Neuron (in vitro differentiated cells): ENCODE measurements at regions not wholly inside any gene's neighbourhood (a gene's known extent, or its start where the extent isn't known, plus 50 kb on each side); places are given as distances from the start of the nearest gene placed in this dataset.

Experiments
- H2AFZ ChIP-seq: one replicate; pipeline ENCODE4 v1.6.1; 2013; ENCODE audit warnings: low read depth, mild to moderate bottlenecking, inconsistent platforms, low read length, moderate library complexity
- H3K27me3 ChIP-seq: one replicate; pipeline ENCODE4 v1.6.1; 2013; ENCODE audit warnings: low read length; ENCODE audit not compliant: insufficient read depth
- H3K36me3 ChIP-seq: one replicate; pipeline ENCODE4 v1.6.1; 2013; ENCODE audit warnings: low read length; ENCODE audit not compliant: insufficient read depth
- H3K4me1 ChIP-seq: one replicate; pipeline ENCODE4 v1.6.1; 2013; ENCODE audit warnings: low read length; ENCODE audit not compliant: insufficient read depth
- H3K4me3 ChIP-seq: 2 replicates; pipeline ENCODE4 v1.5.1; 2013; ENCODE audit warnings: mild to moderate bottlenecking, low read length, moderate library complexity
- H3K9me3 ChIP-seq: one replicate; pipeline ENCODE4 v1.6.1; 2013; ENCODE audit warnings: low read length

DNA sequence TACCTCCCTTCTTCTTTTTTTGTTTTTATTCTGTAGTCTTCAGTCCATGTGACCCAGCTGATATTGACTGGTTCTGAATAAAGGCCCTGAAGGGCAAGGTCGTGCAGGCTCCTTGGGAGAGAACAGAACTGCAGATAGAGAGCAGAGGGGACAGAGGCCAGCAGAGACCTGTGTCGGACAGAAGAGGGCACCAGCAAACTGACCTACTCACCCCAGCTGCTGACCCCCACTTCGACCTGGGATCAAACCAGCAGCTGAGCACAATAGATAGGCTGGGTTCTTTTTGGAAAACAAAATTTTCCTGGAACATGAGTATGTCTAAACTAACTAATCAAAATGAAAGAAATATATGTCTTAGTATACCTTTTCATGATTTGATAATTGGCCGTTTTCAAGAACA is 695.1 kb downstream of the NR2F1-AS1 start:
- no peaks in the 10 kb centered on the region for H3K36me3 ChIP-seq
- H3K27me3 ChIP-seq, result no peaks in the 10 kb centered on the region
- H3K4me1 ChIP-seq, result peaks cover 56% of the 10 kb centered on the region
- H2AFZ ChIP-seq, result no peak overlapping the region
- H3K9me3 ChIP-seq, result peaks cover 7% of the 10 kb centered on the region
- H3K4me3 ChIP-seq, result no peak overlapping the region

DNA sequence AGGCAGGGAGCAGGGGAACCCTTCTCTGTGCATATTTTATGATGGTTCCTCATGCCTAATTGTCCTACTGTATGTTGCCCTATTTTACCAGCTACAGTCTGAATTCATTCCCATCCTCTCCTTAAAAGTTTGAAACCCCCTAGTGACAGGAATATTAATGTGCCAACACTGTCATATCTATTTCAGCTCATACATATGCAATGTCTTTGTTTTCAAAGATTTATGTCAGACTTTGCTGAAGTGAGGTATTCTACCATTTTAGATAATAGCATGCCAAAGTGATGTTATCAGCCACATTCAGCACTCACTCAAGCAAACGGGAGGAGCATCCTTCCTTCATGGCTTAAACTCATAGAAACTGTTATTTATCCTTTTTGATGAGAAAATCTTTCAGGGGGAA is 696.5 kb downstream of the NR2F1-AS1 start:
- no peaks in the 10 kb centered on the region for H3K36me3 ChIP-seq
- peaks cover 69% of the 10 kb centered on the region for H3K4me1 ChIP-seq
- H2AFZ ChIP-seq, result no peak overlapping the region
- H3K27me3 ChIP-seq, result no peaks in the 10 kb centered on the region
- H3K9me3 ChIP-seq, result peaks cover 3% of the 10 kb centered on the region
- no peak overlapping the region for H3K4me3 ChIP-seq

DNA sequence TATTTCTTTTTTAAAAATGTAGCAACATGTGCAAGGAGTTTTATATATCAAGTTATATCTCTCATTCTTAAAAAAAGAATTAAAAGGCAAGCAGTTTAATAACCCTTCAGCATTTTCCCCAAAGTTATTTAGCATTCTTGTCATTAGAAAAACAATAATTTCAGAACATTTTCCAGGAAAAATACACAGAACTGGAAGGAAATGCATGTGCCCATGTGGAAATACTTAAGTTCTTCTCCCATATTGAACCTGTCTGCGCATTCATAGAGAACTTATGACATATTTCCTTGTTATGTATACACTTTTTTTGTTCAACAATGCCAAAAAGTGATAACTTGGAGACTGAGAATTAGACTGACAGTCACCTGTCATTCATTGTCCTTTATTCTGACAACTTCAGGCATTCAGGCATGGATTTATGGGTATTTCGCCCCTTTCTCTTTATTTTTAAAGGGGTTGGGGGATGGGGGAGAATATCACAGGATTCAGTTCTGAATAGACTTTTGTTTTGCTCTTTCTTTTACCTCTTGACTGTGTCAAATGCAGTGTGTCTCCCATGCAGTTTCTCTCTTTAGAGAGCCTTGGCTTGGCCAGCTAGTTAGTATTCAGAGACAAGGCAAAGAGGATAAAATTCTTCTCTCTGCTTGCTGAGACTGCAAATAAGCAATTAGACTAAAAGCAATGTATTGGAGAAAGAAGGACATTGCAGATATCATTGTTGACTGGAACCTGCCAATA is 701.0 kb downstream of the NR2F1-AS1 start:
- peaks cover 9% of the 10 kb centered on the region for H3K9me3 ChIP-seq
- peaks cover 61% of the 10 kb centered on the region for H3K4me1 ChIP-seq
- H2AFZ ChIP-seq, result peak overlapping the region; percentile 49
- no peak overlapping the region for H3K4me3 ChIP-seq
- H3K27me3 ChIP-seq, result no peaks in the 10 kb centered on the region
- no peaks in the 10 kb centered on the region for H3K36me3 ChIP-seq

DNA sequence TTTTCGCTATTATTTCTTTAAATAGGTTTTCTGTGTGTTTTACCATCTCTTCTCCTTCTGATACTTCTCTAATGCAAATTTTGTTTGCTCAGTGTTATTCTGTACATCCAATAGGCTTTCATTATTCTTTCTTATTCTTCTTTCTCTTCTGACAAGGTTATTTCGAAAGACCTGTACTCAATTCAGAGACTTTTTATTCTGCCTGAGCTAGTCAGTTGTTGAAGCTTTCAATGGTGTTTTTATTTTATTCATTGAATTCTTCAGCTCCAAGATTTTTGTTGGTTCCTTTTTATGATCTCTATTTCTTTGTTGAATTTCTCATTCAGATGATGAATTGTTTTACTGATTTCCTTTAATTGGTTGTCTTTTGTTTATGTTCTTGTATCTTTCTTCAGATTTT is 706.2 kb downstream of the NR2F1-AS1 start:
- no peaks in the 10 kb centered on the region for H3K27me3 ChIP-seq
- peaks cover 11% of the 10 kb centered on the region for H3K9me3 ChIP-seq
- no peaks in the 10 kb centered on the region for H3K36me3 ChIP-seq
- no peak overlapping the region for H2AFZ ChIP-seq
- H3K4me1 ChIP-seq, result peaks cover 12% of the 10 kb centered on the region
- H3K4me3 ChIP-seq, result no peak overlapping the region

DNA sequence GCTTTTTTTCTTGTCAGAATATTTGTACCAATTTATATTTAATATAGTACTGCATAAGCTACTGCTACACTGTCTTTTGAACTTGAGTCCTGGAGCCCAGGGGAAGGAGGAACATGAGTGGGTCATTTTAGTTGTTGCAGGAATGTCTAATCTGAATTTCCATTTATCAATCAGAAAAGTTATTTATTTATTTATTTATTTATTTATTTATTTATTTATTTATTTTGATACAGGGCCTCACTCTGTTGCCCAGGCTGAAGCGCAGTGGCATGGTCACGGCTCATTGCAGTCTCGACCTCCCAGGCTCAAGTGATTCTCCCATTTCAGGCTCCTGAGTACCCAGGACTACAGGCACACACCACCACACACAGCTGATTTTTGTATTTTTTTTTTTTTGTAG is 712.6 kb downstream of the NR2F1-AS1 start:
- peaks cover 2% of the 10 kb centered on the region for H3K9me3 ChIP-seq
- H3K4me3 ChIP-seq, result no peak overlapping the region
- no peak overlapping the region for H2AFZ ChIP-seq
- H3K36me3 ChIP-seq, result no peaks in the 10 kb centered on the region
- H3K27me3 ChIP-seq, result no peaks in the 10 kb centered on the region
- H3K4me1 ChIP-seq, result no peaks in the 10 kb centered on the region

DNA sequence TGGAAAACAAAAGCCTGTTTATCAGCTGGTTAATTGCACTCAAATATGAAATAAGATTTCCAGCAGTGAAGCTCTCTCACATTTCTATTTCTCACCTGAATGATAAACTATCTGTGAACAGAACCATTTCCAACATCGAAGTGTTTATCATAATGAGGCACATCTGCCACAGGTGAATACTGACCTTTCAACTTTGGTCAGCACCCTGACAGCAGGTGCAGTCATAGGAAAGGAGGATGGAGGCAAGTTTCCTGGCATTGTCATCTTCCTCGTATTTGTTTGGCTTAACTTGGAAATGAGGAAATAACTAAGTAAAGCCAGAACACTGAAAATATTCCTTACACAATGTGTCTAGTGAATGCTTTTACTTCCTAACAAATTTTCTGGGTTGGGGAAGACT is 716.4 kb downstream of the NR2F1-AS1 start:
- Histone ChIP-seq H3K36me3 (no peaks in the 10 kb centered on the region), H3K4me3 (no peak overlapping the region), H3K4me1 (no peaks in the 10 kb centered on the region), H2AFZ (no peak overlapping the region), H3K27me3 (no peaks in the 10 kb centered on the region), H3K9me3 (no peaks in the 10 kb centered on the region)

DNA sequence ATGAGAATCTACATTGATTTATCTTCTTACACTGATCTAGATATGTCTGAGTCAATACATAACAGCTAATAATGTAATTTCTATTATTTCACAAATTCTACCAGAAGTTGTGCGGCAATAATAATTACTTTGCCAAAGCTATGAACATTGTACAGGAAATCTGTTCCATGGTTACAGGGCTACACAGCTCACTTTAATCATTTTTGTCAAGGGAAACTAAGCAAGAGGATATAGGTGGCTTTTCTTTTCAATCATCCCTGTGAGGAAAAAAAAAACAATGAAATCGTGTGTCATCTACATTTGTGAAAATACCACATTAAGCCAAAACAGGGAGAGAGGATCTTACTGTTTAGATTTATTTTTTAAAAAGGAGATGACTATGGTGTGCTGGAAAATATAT is 717.4 kb downstream of the NR2F1-AS1 start:
- Histone ChIP-seq H3K27me3 (no peaks in the 10 kb centered on the region), H2AFZ (no peak overlapping the region), H3K36me3 (no peaks in the 10 kb centered on the region), H3K4me1 (peaks cover 3% of the 10 kb centered on the region), H3K9me3 (no peaks in the 10 kb centered on the region), H3K4me3 (no peak overlapping the region)

DNA sequence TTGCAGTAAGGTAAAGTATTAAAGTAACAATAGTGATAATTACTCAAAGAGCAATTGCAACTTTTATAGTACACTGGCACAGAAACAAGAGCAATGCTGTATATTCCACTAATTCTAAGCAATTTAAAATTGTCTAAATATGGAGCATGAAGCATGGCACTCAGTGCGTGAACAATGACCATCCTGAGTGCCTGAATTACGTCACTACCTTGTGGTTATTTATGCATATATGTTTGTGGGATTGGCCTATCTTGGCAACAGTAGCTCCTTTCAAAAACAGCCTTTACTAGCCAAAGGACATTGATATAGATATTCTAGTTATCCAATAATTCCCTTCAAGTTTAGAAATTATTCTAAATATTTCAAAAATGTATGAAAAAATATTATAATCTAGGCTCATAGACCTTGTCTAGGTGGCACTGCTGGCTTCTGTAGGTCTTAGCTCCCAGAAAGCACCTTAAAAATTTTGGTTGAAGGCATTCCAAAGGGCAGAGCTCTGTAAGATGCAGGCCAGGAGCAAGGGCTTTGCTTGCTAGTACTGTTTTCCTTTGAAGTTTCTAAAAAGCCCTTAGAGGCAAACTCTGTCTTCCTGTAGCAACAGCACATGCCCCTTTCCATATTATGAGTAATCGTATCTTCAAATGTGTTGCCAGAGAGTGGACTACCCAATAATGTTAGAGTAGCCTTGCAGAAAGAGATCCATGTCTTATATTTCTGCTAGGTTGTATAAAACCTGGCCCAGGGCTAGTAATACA is 719.3 kb downstream of the NR2F1-AS1 start:
- peaks cover 3% of the 10 kb centered on the region for H3K4me1 ChIP-seq
- H3K36me3 ChIP-seq, result no peaks in the 10 kb centered on the region
- H3K9me3 ChIP-seq, result no peaks in the 10 kb centered on the region
- no peaks in the 10 kb centered on the region for H3K27me3 ChIP-seq
- no peak overlapping the region for H2AFZ ChIP-seq
- H3K4me3 ChIP-seq, result no peak overlapping the region

DNA sequence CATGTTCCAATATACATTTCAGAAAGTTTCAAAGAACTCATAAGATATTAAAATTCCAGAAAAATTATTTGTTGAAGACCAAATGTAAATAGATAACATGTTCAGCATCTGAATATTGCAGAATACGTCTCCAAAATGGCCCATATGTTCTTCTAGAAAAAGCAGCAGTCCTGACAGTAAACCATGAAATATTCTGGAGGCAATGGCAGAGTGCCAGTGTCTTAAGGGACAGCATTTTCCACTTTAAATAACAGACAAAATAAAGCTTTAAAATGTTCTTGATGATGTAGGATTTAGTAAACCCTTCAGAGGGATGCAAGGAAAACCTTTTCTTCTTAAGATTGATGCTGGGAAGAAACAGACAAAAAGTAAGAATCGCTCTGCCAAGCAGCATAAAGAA is 721.0 kb downstream of the NR2F1-AS1 start:
- no peaks in the 10 kb centered on the region for H3K27me3 ChIP-seq
- H3K4me1 ChIP-seq, result peaks cover 3% of the 10 kb centered on the region
- no peaks in the 10 kb centered on the region for H3K9me3 ChIP-seq
- no peaks in the 10 kb centered on the region for H3K36me3 ChIP-seq
- no peak overlapping the region for H3K4me3 ChIP-seq
- H2AFZ ChIP-seq, result peak overlapping the region; percentile 30

DNA sequence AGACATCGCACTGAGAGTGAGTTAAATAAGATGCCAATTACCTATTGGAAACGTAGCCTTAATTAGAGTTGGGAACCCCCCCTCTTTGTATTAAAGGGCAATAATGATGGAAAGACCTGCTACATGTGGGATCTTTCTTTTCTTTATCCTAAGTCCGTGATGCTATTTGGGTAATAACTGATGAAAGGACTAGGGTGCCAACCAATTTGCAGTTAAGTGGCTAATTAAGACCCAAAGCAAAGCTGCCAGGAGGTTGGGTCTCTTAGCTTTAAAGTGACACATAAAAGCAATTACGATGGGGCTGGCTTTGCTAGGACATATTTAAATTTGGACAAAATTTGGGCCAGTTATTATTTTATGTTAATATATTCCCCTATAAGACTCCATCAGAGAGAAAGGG is 728.8 kb downstream of the NR2F1-AS1 start:
- no peaks in the 10 kb centered on the region for H3K27me3 ChIP-seq
- no peak overlapping the region for H2AFZ ChIP-seq
- no peak overlapping the region for H3K4me3 ChIP-seq
- no peaks in the 10 kb centered on the region for H3K36me3 ChIP-seq
- H3K4me1 ChIP-seq, result peaks cover 5% of the 10 kb centered on the region
- no peaks in the 10 kb centered on the region for H3K9me3 ChIP-seq

DNA sequence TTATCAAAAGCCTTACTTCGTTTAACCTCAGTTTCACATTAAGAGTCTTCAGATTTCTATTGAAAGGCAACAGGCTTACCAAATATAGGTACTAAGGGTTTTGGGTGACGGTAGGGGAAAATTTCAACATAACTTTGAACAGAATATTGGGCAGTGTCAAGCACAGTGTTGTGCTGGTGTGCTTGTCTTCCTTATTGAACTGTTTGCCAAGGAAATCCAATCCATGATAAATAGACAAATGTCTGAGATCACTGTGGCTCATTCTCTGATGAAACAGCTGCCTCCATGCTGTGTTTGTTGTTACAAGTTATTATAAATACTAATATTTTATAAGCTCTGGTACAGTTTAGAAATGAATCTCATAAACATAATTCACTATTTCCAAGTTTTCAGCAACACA is 730.1 kb downstream of the NR2F1-AS1 start:
- H3K4me3 ChIP-seq, result no peak overlapping the region
- H3K4me1 ChIP-seq, result peaks cover 5% of the 10 kb centered on the region
- H3K27me3 ChIP-seq, result no peaks in the 10 kb centered on the region
- H3K36me3 ChIP-seq, result no peaks in the 10 kb centered on the region
- no peaks in the 10 kb centered on the region for H3K9me3 ChIP-seq
- H2AFZ ChIP-seq, result no peak overlapping the region

DNA sequence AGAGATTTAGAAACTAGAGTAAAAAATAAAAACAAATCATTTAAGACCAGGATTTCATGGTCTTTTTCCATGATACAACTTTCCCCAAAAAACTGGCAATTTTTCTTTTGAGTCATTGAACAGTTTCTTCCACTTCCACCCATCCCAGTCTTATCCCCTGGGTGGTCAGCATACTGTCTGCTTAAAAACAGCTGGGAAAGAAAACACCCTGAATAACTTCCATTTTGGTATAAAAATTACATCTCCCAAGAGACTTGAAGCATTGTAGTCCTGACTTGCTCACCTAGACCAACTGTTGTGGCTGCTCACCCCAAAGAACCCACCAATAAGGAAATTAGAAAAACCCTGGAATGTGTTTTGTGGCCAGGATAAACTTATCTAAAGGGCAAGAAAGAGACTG is 731.3 kb downstream of the NR2F1-AS1 start:
- no peaks in the 10 kb centered on the region for H3K9me3 ChIP-seq
- H2AFZ ChIP-seq, result no peak overlapping the region
- no peak overlapping the region for H3K4me3 ChIP-seq
- H3K36me3 ChIP-seq, result no peaks in the 10 kb centered on the region
- H3K27me3 ChIP-seq, result no peaks in the 10 kb centered on the region
- H3K4me1 ChIP-seq, result peaks cover 5% of the 10 kb centered on the region

DNA sequence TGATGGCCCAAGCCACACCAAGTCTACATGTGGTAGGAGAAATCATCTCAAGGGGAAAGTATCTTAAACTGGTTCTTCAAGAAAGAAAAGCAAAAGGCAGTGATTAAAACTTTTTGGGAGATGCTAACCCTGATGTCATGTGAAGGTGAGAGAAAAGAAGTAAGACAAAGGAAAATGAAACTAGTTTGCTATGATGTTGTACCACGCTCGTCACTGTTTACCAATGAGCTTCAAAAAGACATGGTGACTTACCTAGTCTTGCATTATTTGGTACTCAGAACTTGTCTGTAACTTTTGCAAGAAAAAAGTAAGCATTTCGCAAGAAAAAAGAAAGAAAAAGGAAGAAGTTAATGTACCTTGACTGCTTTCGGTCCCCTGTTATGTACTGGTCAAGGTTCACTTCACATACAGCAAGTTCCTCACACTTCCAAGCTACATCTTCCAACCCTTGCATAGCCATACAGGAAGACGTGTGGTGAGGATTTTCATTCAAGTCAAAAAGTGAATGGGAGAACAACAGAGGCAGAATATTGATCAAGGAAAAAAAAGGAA is 739.3 kb downstream of the NR2F1-AS1 start:
- Histone ChIP-seq H3K9me3 (peaks cover 3% of the 10 kb centered on the region), H3K4me3 (no peak overlapping the region), H2AFZ (peak overlapping the region; percentile 67), H3K36me3 (no peaks in the 10 kb centered on the region), H3K27me3 (no peaks in the 10 kb centered on the region), H3K4me1 (peaks cover 3% of the 10 kb centered on the region)
